C4-2B (cell line): ENCODE measurements at regions not wholly inside any gene's neighbourhood (a gene's known extent, or its start where the extent isn't known, plus 50 kb on each side); places are given as distances from the start of the nearest gene placed in this dataset.

ENCODE experiments used
- CTCF ChIP-seq: fragments of 450-650 bp; conservative IDR thresholded peaks from 2 replicates; pipeline ENCODE4 v1.5.1; 2017; ENCODE audit warnings: mild to moderate bottlenecking
- ZFX ChIP-seq: fragments of 450-650 bp; IDR thresholded peaks from 2 replicates; pipeline ENCODE4 v1.6.1; 2017

DNA sequence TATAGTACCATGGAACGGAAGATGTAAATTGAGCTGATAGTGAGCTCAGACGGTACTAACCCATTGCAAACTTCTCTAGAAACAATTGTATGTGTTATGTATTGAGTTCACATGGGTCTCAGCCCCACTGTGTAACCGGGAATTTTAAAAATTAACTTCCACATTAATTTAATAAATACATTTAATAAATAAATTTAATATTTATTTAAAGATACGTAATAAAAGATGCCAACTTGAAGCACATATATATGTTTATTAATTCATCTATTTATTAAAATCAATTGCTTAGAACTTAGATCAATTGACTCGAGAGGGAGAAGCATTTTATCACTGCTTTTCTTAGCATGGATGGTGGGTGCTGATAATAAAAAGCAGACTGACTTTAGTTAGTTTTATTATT is 170.1 kb upstream of the NPVF start:
- no peak for TF ChIP-seq CTCF
- no peak for TF ChIP-seq ZFX
